ENCODE measurements at regions not wholly inside any gene's neighbourhood (a gene's known extent, or its start where the extent isn't known, plus 50 kb on each side); places are given as distances from the start of the nearest gene placed in this dataset.

DNA sequence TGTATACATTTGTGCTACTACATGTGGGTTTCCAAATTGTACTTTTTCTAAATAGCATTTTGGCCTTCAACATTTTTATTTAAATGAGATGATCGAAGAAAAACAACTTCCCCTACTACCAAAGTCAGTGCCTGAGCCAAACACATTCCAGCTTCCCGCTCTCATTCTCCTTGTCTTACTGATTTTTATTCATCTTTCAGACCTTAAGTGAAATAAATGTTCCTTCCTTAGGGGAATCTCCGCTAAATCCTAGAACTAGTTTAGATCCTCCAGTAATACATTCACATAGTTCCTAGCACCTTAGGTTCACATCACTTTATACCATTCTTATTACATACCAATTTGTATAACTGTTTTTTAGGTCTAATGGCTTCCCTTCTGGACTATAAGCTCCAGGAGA is 122.3 kb upstream of the COL3A1 start:
- DNase-seq (ENCODE audit: low spot score): no peak

GRCh38 chr2:188852772-188853171 is 121.4 kb upstream of the COL3A1 start:
- no peak for DNase-seq (ENCODE audit: low spot score)

- DNase-seq (ENCODE audit: low spot score): peak; percentile 45
Measured at GRCh38 chr2:188853307-188853706, 120.9 kb upstream of the COL3A1 start.

- DNase-seq (ENCODE audit: low spot score): no peak
Measured at GRCh38 chr2:188865681-188866080, 108.5 kb upstream of the COL3A1 start.

- no peak for DNase-seq (ENCODE audit: low spot score)
Measured at GRCh38 chr2:188869550-188869949, 104.6 kb upstream of the COL3A1 start.

GRCh38 chr2:188870289-188870688 is 103.9 kb upstream of the COL3A1 start:
- DNase-seq (ENCODE audit: low spot score): no peak

- no peak for DNase-seq (ENCODE audit: low spot score)
Measured at GRCh38 chr2:188875104-188875503, 99.1 kb upstream of the COL3A1 start.

DNA sequence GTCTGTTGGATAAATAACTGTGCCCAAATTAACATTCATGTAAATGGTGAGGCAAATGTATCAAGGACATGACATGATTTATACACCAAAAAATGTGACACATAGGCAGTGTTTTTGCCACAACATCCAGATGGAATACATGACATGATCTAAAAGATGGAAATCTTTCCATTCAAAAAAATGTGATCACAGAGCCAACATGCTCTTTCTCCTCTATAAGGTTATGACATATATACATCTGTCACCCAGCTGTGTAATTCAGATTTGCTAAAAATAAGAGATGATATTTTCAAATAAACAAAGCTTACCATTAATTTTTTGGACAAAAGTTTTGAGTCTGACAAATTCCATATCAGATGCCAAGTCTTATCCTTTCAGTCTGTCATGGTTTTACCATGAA is 95.5 kb upstream of the COL3A1 start:
- DNase-seq (ENCODE audit: low spot score): no peak

DNA sequence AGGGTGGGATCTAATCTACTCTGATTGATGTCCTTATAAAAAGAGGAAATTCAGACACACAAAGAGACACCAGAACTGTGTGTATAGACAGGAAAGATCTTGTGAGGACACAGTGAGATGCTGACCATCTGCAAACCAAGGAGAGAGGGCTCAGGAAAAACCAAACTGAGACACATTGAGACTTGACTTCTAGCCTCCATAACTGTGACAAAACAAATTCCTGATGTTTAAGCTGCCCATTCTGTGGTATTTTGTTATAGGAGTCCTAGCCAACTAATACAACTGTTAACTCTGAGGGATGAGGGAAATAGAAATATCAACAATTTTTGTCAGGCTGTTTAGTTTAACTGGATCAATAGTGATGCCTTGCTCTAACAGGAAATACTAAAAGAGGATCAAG is 93.4 kb upstream of the COL3A1 start:
- no peak for DNase-seq (ENCODE audit: low spot score)

- no peak for DNase-seq (ENCODE audit: low spot score)
Measured at GRCh38 chr2:188881434-188881833, 92.7 kb upstream of the COL3A1 start.

- no peak for DNase-seq (ENCODE audit: low spot score)
Measured at GRCh38 chr2:188884046-188884445, 90.1 kb upstream of the COL3A1 start.

GRCh38 chr2:188884517-188884916 is 89.7 kb upstream of the COL3A1 start:
- no peak for DNase-seq (ENCODE audit: low spot score)

- no peak for DNase-seq (ENCODE audit: low spot score)
Measured at GRCh38 chr2:188889187-188889586, 85.0 kb upstream of the COL3A1 start.

- no peak for DNase-seq (ENCODE audit: low spot score)
Measured at GRCh38 chr2:188890755-188891154, 83.4 kb upstream of the COL3A1 start.

DNA sequence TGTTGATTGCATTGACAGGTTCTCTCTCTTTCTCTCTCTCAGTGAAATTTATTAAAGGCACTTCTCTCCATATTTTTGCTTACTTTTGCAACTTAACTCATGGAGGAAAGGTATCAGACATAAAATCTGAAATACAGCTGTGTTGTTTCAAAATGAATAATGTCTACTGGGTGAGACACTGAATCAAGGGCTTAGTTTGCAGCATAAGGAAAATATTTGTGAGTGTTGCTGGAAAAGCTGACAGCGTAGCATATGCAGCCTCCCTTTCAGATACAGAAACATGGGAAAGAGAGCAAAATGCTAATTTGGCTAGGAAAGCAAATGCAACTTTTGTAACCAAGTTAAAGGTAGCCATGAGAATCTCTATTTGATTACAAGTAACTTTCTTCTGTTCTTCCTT is 81.5 kb upstream of the COL3A1 start:
- DNase-seq (ENCODE audit: low spot score): peak; percentile 3

GRCh38 chr2:188893972-188894371 is 80.2 kb upstream of the COL3A1 start:
- DNase-seq (ENCODE audit: low spot score): no peak

DNA sequence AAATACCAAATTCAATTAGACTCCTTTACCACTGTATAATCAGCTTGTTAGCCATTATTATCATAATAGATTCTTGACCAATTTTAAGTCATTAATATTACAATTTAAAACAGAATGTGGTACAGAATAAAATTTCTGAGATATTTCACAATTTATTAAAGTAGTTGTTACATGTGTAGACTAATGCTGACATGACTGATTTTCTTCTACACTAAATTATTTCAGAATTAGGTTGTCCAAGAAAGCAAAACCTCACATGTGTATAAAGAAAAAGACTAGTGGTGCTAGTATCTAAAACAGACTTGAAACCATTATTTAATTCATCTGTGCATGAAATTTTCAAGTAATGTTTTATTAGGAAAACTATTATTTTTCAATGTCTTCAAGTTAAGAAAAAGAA is 79.2 kb upstream of the COL3A1 start:
- DNase-seq (ENCODE audit: low spot score): no peak

GRCh38 chr2:188897096-188897495 is 77.1 kb upstream of the COL3A1 start:
- DNase-seq (ENCODE audit: low spot score): no peak

DNA sequence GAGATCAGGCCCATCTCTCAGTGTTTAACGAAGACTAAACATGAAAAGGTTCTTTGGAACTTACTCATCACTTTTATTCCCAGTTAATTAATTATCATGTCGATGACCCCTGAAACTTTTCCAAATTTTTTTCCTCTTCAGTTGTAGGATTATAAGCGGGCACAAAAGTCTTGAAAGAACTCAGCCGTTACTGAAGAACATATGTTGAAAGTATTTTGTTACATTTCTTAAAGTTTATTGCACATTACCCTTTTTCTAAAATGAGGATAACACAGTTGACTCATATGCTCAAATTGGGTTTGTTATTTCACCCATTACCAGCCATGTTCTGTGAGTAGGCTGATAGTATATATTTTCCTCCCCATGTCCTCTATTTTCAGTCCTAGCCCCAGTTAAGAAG is 75.9 kb upstream of the COL3A1 start:
- no peak for DNase-seq (ENCODE audit: low spot score)

GRCh38 chr2:188902901-188903491 is 71.2 kb upstream of the COL3A1 start:
- DNase-seq (ENCODE audit: low spot score): no peak

GRCh38 chr2:188903740-188904139 is 70.4 kb upstream of the COL3A1 start:
- DNase-seq (ENCODE audit: low spot score): no peak

- no peak for DNase-seq (ENCODE audit: low spot score)
Measured at GRCh38 chr2:188909036-188909435, 65.1 kb upstream of the COL3A1 start.

GRCh38 chr2:188916736-188917135 is 57.4 kb upstream of the COL3A1 start:
- no peak for DNase-seq (ENCODE audit: low spot score)

DNA sequence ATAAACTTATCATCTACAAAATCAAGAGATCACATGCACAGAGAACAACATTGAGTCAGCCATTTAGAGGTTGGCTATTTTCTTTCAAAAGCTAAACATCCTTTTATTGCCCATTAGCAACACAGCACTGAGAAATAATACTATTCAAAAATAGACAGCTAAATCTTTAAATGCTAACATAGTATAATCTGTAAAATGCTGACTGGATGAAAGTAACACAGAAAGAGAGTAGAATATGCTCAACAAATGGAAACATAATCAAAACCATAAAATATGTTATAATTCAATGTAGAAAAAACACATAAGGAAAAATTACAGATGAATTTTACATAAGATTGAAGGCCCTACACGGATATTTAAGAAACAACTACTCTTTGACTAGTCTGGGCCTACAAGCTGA is 56.5 kb upstream of the COL3A1 start:
- no peak for DNase-seq (ENCODE audit: low spot score)

DNA sequence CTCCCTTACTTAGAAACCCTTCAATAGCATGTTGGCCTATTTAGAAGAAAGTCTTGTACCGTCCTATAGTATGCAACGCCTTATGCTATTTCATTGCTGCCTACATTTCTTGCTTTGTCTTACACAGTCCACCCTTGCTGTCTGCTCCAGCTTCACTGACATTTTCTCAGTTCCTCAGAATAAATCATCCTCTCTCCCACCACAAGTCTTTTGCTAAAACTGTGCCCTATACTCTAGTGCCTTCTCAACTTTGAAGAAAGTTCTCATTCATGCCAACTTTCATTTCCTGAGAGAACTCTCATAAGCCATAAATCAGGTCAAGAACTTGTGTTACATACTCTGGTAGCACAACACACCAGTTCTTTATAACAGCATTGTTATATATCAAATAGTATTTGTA is 54.3 kb upstream of the COL3A1 start:
- DNase-seq (ENCODE audit: low spot score): no peak

Measured in Ammon's horn (tissue), 1 donor.